Left renal cortex interstitium (tissue), 4 donors: ENCODE measurements at regions not wholly inside any gene's neighbourhood (a gene's known extent, or its start where the extent isn't known, plus 50 kb on each side); places are given as distances from the start of the nearest gene placed in this dataset.

ENCODE experiments used
- DNase-seq, 4 donors: peaks; one replicate each; pipeline ENCODE4 v3.0.0-alpha.2; 2013; ENCODE audit warnings: low read depth in 4 of 4, low spot score in 2 of 4, missing footprints in 1 of 4

DNA sequence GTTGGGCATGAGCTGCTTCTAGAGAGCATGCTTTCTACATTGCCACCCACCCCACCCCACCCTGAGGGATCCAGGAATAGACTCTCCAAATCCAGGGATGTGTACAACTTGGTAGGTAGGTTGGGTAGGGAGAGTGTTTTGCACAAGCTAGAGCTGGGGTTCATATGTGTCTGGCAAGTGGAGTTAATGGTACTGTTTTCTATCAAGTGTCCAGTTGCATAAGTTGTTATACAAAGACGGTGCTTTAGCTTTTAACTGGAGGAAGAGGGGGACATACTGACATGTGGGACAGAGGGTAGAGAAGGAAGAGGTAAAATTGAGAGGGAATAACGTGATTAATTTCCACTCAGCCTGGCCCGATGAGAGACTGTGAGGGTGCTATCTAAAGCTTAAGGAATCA, 51.0 kb upstream of the TNC start:
- no peak for DNase-seq

DNA sequence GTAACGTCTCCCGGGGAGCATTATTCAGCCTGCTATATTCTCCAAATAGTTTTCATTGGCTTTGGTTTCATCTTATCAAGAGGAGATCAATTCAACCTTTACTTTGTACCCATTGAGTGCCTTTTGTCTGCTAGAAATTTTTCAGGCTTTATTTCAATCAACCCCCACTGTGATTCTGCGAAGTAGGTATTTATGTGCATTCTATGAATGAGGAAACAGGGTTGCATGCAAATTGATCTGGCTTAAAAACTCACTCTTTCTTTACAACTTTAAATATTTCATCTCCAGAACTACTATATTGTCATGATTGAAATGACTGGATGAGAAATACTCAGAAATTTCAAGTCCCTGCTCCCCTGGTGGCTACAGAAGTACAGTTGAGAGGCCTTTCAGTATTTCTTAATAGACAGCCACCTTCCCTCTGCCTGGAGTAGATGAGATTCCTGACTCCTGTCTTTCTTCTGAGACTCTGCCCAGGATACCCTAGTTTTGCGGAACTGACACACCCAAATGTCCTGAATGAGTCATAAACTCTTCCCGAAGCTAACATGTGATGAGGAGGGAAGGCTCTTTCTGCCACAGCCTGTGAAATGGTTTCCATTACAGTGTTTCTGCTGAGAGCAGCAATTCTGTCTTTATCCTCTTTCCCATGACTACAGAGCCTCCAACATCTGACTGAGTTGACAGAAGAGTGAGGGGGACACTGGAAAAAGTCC, 52.6 kb upstream of the TNC start:
- no peak for DNase-seq

DNA sequence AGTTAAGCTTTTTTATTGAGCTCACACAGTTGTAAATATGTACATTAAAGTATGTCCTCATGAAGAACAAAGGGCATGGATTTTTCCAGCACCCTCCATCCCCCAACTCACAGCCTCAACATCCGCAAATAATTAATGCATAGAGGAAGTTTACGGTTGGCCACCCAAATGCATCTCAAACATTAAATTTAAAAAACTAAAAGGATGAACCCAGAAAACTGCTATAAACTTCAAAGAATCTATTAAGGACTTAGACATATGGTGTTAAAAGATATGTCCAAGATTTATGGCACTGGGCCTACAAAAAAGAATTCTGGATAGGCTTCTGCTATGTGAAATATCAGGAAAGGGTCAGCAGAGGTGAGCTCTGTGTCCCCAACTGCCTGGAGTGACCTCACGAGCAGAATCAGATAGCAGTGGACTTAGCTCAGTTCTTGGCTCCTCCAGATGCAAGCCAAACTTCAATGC, 54.0 kb upstream of the TNC start:
- peak; percentile 36 to 54 (median 46) for DNase-seq

DNA sequence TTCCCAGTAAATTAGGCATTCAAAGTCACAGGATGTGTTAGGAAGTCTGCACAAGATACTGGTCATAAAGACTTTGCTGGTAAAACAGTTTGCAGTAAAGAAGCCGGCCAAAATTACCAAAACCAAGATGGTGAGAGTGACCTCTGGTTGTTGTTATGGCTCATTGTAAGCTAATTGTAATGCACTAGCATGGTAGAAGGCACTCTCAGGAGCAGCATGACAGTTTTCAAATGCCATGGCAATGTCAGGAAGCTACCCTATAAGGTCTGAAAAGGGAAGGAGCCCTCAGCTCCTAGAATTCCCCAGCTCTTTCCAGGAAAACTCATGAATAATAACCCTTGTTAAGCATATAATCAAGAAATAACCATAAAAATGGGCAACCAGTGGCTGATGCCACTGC, 64.3 kb upstream of the TNC start:
- DNase-seq: no peak

DNA sequence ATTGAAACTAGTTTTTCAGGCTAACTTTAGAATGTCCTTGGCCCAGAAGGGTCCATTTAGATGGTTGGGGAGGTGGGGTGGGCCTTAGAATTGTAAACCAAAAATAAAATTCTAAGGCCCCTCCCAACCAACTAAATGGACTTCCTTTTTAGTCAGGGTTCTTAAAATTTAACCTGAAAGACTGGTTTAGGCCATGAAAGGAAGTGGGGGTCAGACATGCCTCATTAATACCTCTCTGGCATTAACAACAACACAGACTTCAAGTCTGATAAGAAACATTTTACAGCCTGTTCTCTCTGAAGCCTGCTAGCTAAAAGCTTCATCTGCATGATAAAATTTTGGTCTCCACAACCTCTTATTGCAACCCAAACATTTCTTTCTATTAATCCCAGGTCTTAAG, 65.5 kb upstream of the TNC start:
- no peak for DNase-seq

DNA sequence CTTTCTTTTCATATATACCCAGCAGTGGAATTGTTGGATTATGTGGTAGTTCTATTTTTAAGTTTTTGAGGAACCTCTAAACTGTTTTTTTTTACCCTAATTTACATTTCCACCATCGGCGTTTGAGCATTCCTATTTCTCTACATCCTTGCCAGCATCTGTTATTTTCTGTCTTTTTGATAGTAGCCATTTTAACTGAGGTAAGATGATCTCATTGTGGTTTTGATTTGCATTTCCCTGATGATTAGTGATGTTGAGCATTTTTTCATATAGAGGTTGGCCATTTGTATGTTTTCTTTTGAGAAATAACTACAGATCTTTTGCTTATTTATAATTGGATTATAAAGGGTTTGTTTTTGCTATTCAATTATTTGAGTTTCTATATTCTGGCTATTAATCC, 71.7 kb upstream of the TNC start:
- DNase-seq: no peak

DNA sequence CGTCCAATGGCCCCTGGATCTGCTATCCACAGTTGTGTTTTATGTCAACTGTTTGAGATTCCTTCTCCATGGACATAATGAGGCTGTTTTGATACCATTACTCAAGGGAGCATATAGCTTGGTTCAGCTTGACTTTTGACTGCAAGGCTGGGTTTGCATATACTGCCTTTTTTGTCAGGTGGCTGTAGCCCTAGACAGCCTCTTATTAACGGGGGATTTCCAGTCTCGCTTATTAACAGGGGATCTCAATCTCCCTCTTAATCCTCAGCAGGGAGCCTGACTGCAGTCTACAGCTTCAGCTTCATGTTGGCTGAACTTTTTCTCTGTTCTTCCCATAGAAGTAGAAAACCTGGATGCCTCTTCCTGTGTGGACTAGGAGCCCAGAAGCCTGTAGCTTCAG, 73.7 kb upstream of the TNC start:
- DNase-seq: no peak

DNA sequence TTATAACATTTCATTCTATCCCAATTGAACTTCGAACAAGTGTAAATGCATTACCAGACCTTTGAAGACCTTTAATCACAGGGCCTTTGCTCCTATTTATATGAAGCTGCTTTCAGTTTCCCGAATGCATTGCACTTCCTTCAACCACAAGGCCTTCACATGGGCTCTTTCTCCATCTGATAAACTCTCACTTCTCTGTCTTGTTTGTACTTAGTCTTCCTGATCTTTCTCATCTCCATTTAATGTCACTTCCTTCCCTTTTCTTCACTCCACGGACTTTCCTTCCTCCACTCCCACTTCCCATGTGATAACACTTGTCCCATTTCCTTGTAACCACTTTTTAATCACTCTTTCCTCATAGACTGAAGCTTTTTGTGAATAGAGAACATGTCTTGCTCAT, 74.3 kb upstream of the TNC start:
- no peak for DNase-seq

DNA sequence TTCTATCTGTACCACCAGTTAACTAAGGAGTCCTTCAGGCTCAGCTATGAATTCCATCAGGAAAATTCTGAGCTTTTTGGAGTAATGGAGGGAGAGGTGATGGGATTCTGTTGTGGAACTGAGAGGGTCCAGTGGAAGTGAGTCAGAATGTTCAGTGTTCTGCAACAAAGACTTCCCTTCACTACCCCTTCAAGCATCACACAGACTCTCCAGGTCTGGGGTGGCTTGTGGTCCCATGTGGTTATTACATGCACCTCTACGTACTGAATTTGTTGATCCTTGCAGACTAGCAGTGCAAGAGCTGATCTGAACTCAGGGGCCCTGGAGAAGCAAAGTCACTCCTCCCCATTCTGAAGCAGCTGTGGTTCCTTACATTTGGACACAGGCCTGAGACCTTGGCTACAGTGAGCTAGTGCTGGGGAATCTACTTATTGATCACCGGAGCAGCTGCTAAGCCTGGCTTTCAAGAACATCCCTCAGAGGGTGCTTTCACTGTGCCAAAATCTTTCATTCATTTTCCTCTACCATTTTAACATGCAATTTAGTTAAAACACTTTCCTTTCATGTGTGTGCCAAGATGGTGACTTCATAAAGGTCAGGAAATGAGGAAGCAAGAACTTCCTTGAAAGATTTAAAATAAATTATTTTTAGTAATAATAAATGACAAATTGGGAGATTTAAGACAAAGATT, 75.0 kb upstream of the TNC start:
- no peak for DNase-seq

DNA sequence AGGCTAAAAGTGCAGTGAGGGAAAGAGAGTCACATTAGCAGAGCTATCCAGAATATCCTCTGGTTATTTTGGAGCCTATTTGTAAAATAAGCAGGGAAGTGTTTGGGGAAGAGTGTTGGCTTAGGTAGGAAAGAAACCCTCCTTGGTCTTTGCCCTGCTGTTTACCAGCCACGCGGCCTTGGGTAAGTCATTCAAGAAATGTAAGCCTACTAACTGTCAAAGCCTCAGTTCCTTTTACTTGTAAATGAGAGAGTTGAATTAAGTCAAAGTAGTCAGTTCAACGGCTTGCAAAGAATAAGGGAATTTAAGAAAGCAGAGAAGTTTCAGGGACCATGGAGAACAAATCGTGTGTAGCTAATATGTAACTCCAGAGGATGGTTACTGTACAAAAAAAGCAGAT, 75.8 kb upstream of the TNC start:
- DNase-seq: no peak

DNA sequence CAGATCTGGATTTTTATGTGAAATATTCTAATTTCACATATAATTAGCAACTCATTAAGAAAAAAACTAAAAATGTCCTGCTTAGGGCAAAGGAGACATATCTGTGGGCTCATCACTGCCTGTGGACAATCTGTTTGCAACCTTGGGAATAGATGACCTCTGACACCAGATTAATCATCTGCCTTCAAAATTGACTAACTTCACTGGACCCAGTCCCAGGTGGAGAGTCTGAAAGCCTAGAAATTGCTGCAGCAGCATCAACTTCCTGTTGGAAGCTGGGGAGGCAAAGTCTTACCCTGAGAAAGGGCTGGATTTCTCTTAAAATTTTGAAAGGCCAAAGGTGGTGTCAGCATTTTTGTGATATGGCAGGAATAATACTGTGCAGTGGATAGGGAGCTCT, 76.3 kb upstream of the TNC start:
- no peak for DNase-seq

DNA sequence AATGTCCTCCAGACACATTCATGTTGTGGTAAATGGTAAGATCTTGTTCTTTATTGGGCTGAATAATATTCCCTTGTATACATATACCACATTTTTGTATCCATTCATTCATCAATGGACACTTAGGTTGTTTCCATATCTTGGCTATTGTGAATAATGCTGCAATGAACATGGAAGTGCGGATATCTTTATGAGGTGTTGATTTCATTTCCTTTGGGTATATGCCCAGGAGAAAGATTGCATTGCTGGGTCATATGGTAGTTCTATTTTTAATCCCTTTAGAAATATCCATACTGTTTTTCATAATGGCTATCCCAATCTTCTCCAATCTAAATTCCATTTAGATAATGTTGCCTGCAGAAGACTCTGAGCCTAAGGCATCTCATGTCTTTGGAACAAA, 78.0 kb upstream of the TNC start:
- DNase-seq: no peak

DNA sequence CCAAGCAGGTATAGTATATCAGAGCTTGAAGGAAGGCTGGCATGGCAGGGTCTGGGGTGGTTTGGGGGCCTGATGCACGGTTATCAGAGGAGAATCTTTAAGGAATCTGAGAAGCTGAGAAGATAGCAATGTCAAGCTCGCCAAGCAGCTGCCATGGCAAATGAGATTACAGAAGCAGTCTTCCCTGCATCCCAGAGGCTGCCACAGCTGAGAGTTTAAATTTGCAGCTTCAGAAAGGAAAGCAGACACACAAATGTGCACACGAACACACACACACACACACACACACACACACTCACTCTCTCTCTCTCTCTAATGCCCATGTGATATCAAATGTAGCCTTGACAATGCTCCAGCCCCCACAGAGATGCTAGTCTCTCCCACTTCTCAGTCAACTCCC, 79.0 kb upstream of the TNC start:
- DNase-seq: no peak

DNA sequence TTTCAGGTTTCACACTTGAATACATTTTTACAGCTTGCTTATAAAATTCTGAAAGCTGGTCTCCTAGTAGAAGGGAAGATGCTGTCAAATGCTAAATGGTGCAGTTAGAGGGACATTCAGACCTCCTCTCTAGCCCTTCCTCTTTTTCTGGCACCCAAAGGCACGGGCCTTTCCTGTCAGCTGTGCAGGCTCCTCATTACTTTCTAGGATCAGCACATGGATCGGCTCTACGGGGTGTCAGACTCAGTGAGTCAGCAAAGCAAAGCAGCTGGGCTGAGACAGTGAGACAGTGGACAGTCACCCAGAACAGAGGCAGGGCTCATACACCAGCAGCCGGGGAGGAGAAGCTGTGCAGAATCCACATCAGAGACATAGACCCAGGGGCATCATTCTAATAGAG, 80.0 kb upstream of the TNC start:
- DNase-seq: no peak

DNA sequence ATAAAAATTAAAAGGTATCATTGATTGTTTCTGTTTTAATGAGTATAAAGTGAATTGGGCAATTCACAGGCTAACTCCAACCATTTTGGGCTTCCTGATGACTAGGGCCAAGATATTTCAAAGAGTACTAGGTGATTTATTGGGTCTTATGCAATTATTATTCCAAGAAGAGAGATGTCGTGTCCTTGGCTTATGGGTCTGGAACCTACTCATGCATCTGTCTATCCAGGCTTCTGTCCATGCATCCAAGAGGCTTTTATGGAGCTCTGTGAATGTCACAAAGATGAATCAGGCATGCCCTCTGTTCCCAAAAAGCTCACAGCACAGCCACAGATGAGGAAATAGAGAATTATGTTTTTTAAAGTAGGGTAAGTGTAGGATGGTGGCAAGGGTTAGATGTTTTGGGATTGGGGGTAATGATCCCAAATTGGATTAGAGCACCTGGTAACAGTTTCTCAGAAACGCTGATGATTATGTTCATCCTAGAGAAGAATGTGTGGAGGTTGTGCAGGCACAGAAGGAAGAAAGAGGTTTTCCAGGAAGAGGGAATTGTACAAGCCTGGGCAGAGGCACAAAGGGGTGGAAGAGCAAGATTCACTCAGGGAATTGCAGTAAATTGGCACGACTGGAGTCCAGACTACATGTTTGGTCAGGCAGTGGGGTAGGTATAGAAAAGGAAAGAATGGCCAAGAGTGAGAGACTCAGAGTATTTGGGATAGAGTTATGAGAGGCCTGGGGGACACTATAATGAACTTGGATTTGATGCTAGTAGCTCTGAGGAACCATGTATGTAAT, 83.0 kb upstream of the TNC start:
- no peak for DNase-seq

DNA sequence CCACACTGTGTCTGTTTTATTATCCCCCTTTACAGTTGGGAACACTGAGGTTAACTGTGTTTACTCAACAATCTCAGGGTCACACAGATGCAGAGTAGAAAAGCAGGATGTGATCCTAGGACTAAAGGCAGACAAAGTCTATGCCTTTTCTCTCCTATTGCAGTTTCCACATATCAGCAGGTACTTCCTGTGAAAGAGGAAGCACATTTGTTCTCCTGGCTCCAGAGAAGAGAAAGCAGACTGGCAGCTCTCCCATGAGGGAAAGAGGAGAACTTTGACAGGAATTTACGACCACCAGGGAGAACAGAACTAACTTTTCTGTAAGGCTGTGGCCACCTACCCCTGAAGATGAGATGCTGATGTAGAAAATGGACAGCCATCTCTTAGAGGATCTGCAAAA, 84.2 kb upstream of the TNC start:
- DNase-seq: no peak

DNA sequence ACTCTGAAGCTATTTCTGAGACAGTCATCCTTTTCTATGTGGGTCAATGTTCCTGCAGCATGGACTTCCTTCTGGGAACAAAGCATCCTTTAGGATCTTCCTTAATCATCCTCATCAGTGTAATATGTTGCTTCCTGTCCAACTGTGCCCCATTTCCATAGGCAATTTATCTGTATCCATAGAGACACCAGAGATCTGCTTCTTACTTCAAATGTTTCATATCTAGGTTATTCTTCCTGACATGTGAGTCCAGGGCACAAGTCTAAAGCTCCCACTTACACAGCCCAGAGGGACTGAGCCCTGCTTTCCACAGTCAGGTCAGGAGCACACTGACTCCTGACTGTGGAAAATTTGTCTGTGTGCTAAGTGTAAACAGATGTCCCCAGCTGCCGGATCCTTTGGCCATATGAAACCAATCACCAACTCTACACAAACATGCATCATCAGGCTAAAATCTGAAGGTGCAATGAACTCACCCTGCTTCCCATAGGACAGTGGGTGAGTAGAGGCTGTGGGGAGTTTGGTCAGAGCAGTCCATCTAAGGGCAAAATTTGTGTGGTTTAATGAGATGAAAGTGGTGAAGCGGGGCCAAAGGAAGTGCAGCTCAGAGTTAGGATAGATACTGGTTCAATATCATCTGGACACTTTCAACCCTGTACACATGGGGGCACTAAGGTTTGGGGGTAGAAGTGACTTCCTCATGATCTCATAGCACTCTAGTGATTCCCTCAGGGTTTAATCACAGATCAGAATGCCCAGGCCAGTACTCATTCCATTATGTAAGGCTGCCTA, 85.2 kb upstream of the TNC start:
- peak in 1 of 4 donors; percentile 52 for DNase-seq

DNA sequence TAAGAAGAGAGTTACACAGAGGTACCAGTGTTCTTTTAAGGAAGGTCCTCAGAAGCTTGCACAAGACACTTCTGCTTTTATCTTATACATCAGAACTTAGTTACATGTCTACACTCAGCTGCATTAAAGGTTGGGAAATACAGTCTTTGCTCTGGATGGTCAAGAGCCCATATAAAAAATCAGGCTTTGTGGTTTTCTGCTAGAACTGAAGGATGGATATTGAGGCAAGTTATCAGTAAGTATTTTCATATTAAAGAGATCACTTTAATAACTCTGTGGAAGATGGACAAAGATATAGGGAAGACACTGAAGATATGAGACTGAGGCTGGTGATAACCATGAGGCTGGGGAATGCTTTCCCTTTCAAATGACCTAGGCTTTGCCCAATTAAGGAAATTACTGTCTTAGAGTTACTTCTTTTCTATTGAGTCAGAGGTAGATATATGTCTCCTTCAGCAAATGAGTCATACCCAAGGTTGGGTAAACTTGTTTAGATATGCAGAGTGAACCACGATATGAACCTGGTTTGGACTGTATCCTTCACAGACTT, 87.0 kb upstream of the TNC start:
- no peak for DNase-seq

DNA sequence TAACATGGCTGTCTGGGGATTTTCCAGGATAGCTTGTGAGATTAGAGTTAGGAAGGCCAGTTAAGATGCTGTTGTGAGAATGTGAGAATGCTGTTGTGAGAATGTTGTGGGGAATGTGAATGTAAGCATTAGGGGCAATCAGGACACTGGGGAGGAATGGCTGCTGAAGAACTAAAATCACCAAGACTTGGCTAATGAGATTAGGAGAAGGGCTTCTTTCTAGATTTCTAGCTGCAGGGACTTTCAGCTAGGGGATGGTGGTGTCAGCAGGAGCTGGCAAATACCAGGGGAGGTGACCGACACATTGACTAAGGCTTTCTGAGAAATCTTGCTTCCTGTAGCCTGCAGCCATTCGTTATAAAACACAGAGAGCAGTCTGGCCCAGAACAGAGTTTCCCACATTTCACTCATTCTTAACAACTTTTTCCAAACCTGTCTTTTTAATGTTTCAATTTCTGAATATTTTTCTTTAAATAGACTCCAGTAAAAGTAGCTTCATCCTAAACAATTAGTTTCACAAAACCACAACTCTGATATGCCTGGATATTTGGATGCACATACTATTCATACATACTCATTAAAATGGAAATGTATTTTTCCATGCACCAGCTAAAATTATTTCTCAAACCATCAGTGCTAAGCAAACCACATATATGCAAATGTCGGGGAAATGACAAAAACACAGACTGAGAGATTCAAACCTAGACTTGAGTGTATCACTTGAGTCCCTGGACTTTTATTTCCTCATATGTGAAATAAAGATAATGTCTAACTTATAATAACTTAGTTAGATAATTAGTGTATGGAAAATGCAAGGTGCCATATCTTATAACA, 89.3 kb upstream of the TNC start:
- DNase-seq: no peak

DNA sequence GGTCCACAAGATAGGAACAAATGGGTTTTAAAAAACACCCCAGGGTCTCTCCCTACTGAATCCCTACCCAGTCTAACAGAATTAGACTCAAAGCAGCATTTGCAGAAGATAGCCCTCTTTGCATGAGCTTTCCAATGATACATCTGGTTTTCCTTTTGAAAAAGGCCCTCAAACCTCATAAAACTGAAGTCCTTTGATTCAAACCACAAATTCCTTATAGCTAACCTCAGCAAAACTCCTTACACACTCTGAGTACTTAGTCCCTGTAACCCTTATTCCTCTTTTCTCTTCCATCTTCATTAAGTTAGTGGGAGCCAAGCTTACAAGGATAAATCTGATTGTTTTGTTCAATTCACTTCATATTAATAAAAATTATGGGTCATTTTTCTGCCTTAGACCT, 90.5 kb upstream of the TNC start:
- no peak for DNase-seq
